ENCODE measurements at regions not wholly inside any gene's neighbourhood (a gene's known extent, or its start where the extent isn't known, plus 50 kb on each side); places are given as distances from the start of the nearest gene placed in this dataset.

DNA sequence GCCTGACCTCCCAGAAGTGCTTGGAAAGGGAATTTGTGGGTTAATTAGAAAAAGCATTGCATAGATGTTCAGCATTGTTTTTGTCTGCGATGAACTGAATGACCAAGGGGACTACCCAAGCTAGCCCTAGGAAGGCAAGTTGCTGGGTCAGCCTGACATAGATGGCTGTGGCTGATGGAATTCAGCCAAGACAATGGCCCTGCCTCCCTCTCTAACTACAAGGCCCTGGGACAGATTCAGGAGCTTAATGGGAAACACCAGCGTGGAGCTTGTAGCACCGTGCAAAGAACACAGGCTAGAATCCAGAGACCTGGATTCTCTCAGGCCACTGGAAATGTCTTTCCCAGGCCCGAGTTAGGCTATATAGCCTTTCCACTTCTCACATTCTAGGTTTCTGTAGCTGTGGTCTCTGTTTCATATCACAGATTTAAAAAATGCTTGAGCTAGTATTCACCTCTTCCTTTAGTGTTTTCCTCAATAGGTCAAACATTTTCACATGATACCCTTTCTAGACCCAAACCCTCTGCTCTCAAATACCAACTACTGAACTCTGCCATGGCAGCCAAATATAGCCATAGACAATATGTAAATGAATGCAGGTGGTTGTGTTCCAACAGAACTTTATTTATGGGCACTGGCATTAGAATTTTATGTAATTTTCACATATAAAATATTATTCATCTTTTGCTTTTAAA, 294.3 kb upstream of the MEX3C start:
- no peak for TF ChIP-seq SIN3A (IDR thresholded peaks at IDR 0.05; ENCODE audit: borderline replicate concordance, insufficient read depth, low read length)
- no peak for TF ChIP-seq FOXP2 (optimal IDR thresholded peaks at IDR 0.05; ENCODE audit: borderline replicate concordance, extremely low read depth, extremely low read length, insufficient read depth)
- no peak for TF ChIP-seq REST (IDR thresholded peaks at IDR 0.05; ENCODE audit: insufficient read depth in 1 of 2, low read depth in 2 of 2, low read length in 2 of 2)
- TF ChIP-seq TAF1 (IDR thresholded peaks at IDR 0.05; ENCODE audit: borderline replicate concordance, insufficient read depth, low read length), result no peak
- TF ChIP-seq POLR2AphosphoS5 (IDR thresholded peaks at IDR 0.05; ENCODE audit: low read depth, low read length), result no peak

DNA sequence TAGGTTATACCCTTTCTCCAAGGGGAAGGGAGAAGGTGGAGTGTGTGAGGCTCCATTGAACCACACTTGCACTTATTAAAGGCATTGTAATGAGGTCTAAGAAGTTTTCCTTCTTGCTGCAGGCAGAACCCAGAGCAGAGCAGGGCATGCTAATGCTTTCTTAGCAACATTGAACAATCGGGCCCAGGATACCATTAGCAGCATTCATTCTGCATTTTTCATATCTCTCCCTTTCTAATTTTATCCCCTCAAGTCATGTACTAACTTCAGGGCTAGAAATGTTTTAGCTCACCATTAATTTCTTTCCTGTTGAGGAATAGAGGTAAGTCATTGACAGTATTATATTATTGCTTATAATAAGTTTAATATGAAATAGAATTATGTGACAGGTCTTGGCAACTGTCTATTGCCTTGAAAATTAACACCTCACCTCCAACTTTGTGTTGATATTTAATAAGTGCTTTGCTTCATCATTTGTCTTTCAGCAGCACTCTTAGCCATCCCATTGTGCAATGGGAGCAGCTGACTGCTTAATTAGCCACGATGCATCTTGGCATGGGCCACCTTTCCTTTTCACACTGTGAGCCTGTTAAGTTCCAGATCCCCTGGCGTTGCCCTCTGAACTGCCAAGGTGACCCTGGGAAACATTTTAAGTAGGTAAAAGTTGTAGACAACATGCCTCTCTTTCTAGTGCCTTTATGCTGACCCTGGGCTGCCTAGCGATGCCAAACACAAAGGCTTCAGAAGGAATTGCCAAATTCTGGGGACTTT, 300.8 kb upstream of the MEX3C start:
- no peak for TF ChIP-seq FOXP2 (optimal IDR thresholded peaks at IDR 0.05; ENCODE audit: borderline replicate concordance, extremely low read depth, extremely low read length, insufficient read depth)
- no peak for TF ChIP-seq TAF1 (IDR thresholded peaks at IDR 0.05; ENCODE audit: borderline replicate concordance, insufficient read depth, low read length)
- TF ChIP-seq SIN3A (IDR thresholded peaks at IDR 0.05; ENCODE audit: borderline replicate concordance, insufficient read depth, low read length), result no peak
- no peak for TF ChIP-seq POLR2AphosphoS5 (IDR thresholded peaks at IDR 0.05; ENCODE audit: low read depth, low read length)
- TF ChIP-seq REST (IDR thresholded peaks at IDR 0.05; ENCODE audit: insufficient read depth in 1 of 2, low read depth in 2 of 2, low read length in 2 of 2), result no peak

DNA sequence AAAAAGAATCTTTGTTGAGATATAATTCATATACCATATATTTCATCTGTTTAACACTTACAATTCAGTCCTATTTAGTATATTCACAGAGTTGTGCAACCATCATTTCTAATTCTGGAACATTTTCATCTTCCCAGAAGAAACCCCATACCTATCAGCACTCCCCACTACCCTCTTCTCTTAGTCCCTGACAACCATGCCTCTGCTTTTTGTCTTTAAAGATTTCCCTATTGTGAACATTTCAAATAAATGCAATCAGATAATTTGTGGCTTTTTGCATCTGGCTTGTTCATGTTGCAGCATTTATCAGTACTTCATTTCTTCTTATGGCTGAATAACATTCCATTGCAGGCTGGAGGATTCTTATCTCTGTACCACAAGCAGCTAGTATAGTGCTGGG, 305.9 kb upstream of the MEX3C start:
- TF ChIP-seq POLR2AphosphoS5 (IDR thresholded peaks at IDR 0.05; ENCODE audit: low read depth, low read length) (no peak), FOXP2 (optimal IDR thresholded peaks at IDR 0.05; ENCODE audit: borderline replicate concordance, extremely low read depth, extremely low read length, insufficient read depth) (no peak), REST (IDR thresholded peaks at IDR 0.05; ENCODE audit: insufficient read depth in 1 of 2, low read depth in 2 of 2, low read length in 2 of 2) (no peak), SIN3A (IDR thresholded peaks at IDR 0.05; ENCODE audit: borderline replicate concordance, insufficient read depth, low read length) (no peak), TAF1 (IDR thresholded peaks at IDR 0.05; ENCODE audit: borderline replicate concordance, insufficient read depth, low read length) (no peak)

GRCh38 chr18:51506811-51507210, 309.3 kb upstream of the MEX3C start:
- TF ChIP-seq FOXP2 (optimal IDR thresholded peaks at IDR 0.05; ENCODE audit: borderline replicate concordance, extremely low read depth, extremely low read length, insufficient read depth) (no peak), REST (IDR thresholded peaks at IDR 0.05; ENCODE audit: insufficient read depth in 1 of 2, low read depth in 2 of 2, low read length in 2 of 2) (no peak), SIN3A (IDR thresholded peaks at IDR 0.05; ENCODE audit: borderline replicate concordance, insufficient read depth, low read length) (no peak), POLR2AphosphoS5 (IDR thresholded peaks at IDR 0.05; ENCODE audit: low read depth, low read length) (no peak), TAF1 (IDR thresholded peaks at IDR 0.05; ENCODE audit: borderline replicate concordance, insufficient read depth, low read length) (no peak)

Measured in PFSK-1 (cell line).